ENCODE measurements at regions not wholly inside any gene's neighbourhood (a gene's known extent, or its start where the extent isn't known, plus 50 kb on each side); places are given as distances from the start of the nearest gene placed in this dataset.

DNA sequence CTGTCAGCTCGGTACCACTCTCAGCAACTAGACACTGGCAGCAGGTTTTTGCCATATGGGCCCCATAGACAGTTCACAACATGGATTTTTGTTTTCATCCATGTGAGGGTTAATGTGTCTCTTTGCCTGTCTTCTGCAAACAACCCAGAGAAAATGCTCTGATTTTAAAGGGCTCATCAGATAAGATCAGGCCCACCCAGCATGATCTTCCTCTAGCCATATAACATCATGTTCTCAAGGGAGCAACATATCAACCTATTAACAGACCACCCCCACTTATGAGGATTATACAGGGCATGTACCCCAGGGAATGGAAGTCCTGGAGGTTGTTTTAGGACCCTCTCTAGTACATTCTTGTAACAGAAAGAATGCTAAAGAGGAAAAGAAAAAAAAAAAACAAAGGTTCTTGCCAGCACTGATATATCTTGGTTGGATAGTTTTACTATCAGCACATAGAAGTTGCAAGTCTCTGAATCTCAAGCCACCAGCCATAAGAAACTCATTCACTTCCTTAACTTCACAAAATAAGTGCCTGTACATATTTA lies 1015.1 kb downstream of the TLE4 start:
- DNase-seq: no peak

DNA sequence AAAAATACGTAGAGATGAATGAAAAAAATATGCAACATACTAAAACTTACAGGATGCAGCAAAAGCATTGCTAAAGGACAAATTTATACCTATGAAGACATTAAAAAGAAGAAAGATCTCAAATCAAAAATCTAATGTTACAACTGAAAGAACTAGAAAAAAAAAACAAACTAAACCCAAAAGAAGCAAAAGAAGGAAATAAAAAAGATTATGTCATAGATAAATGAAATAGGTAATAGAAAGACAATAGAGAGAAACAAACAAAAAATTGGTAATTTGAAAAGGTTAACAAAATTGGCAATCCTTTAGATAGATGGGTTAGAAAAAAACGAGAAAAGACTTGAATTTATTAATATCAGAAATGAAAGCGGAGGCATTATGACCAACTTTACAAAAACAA lies 1000.2 kb downstream of the TLE4 start:
- no peak for DNase-seq

DNA sequence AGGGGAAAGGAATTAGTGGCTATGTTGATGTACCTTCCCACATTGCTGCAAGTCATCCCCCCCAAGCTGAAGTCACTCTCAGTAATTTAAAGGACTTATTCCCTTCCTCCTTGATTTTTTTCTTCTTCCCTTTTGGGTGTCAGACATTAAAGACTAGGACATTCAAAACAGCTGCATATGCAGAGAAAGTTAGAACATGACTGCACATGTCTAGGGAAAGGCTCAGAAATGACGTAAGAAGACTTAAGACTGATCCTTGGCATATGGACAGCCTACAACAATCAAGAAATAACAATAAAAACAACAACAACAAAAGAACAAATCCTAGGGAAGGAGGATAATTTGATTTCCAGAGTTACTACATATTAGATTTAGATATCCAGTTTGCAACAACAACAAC lies 997.5 kb downstream of the TLE4 start:
- no peak for DNase-seq

DNA sequence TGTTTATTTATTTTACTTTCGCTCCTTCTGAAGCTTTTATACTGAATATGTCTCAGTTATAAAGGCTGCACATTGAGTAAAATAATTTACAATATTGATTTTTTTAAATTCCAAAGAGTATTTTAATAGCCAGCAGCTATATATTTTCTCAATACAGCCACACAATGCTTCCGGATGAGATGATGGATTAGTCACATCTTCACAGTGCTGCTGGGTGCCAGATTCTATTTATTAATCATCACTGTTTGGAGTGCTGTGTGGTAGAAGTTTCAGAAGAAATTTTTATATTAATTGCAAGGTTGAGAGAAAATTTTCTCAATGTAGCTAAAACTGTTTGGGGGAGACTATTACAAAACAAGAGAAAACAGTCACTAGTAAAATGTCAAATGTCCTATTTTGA lies 989.8 kb downstream of the TLE4 start:
- DNase-seq: no peak

DNA sequence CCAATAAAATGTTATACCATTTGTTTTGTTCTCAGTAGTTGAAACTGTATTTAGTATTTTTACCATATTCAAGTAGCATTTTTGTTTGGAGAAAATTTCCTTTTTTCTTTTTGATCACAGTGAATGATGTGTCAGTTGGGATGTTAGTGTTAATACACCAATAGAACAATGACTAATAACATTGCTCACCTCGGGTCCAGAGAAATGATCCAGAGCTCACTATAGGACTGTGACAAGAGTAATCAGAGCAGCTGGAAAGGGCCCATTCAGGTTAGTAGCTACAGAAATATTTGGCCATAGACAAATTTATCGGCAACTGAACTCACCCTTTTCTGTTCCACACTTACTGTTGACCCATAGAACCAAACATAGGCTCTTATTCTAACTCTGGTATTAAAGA lies 989.2 kb downstream of the TLE4 start:
- no peak for DNase-seq

DNA sequence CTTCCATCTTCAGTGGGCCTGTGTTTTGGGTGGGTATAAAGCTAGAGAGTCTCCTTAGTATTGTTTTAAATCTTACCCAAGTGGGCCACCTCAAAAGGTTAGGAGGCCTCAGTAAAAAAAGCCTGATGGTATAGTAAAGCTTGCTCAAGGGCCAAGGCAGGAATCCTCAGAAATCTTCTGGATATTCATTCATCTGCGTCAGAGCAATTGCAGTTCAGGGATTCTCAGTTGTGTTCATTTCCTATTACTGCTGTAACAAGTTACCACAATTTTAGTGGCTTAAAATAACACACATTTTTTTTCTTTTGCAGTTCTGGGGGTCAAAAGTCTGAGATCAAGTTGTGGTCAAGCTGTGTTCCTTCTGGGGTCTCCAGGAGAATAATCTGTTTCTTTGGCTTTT lies 985.5 kb downstream of the TLE4 start:
- DNase-seq: no peak

DNA sequence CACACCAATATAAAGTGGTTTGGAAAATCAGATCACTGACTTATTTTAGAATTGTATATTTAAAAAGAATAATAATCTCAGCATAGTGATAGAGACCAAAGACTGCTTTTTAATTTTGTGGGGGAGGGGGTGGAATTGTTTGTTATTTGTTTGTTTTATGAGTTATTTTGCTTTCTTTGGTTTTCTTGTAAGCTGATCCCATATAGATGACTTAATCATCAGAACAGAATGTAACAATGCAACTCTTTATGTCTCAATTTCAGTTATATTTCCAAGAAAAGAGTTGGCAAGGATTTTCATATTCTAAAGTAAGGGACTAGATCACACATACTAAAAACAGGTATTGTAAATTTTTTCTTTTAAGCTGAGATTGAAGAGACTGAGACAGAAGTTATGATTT lies 984.9 kb downstream of the TLE4 start:
- DNase-seq: no peak

DNA sequence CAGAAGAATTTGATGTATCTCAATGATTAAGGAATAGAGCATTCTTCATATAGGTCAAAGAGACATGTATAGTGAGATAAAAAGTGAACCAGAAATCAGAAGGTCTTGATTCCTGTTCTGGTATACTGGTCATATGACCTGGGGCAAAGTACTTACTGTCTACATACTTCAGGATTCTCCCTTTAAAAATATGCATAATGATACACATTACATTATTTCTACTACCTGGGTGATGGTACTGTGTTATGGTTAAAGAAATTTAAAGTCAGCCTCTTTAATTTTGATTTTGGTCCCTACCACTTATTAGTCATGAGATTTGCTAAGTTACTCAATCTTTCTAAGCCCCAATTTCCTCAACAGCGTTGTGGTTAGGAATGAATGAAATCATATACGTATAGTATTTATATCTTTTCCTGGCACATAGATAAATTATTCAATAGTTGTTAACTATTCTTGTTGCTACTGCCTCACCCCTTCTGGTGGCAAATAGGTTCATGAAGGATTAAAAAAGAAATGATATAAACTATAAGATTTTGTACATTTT lies 984.1 kb downstream of the TLE4 start:
- no peak for DNase-seq

DNA sequence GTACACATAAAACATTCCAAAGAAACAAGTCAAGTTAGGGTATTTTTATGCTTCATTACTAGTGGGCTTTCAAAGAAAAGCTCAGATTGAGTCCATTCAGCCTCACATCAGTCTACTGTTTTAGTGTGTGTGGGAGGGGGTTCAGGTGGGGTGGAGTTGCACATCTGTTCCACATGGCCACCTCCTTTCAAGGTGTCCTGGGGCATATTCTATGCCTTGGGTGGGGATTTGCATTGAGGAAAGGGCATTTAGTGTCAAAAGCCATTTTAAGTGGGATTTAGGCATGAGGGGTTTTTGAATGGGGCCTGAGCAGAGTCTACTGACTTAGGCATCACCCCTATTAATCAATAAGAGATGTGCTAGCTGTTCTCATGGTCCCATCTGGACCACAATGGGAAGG lies 983.1 kb downstream of the TLE4 start:
- no peak for DNase-seq

DNA sequence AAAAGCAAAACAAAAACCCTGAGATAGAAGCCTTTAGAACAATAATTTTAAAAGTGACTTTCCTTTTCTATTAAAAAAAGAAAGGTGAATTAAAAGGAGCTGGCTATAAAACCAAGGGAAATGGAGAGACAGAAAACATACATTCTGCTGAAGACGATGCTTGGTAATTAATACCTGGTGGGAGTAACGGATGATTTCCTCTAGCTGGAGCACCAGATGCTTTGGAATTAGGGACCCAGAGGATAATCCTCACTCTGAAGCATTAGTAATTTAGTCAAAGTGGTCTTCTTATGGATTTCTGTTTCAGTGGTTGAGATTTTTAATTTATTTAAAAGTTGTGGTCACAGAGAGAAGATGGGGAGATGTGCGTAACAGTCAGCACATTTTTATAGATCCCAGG lies 982.5 kb downstream of the TLE4 start:
- DNase-seq: no peak

DNA sequence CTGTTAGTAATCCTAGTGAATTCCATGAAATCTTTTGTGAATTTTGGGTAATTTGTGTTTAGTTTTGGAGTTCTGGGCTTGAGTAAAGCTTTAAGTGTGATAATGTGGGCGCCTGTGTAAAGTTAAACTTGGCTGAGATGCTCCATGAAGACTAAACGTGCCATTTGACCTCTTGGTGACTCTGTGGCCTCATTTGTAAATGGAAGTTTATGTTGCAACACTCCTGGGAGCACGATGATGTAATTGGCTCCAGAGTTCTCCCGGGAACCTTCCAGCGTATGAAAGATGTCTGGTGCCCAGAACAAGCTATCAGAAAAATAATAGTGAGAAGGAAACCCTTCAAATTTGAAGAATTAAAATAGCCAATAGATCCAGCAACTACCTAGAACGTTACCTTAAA lies 981.2 kb downstream of the TLE4 start:
- DNase-seq: no peak

DNA sequence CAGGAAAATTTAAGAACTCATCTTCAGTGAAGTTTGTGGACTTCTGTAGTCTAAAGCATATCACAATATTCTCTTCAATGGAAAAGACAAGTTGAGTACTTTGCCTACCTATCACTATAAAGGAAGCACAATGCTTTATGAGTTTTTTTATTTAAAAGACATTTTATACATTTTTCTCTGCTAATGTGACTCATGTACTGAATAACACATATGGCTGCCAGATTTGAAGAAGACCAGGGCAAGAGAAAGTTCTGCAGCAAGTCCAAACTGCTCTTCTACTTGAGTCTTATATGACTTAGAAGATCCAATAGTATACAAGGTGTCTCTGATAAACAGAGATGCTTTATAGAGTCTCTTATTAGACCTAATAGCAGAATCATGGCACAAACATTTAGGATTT lies 978.4 kb downstream of the TLE4 start:
- DNase-seq: no peak

DNA sequence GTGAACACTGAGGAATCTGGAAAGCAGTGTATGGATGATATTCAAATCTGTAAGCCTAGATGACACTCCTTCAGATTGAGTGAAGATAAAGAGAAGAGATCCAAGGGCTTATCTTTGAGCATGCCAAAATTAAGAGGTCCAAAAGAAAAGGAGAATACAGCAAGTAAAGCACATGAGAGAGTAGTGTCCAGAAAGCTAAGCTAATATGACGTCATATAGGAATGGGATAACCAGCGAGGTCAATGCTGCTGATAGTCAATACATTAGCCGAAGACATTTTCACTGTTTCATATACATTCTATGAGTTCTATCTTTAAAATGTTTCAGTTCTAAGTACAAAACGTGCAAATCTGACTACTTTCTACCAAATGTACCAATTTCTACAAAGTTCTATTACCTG lies 975.8 kb downstream of the TLE4 start:
- DNase-seq: no peak

DNA sequence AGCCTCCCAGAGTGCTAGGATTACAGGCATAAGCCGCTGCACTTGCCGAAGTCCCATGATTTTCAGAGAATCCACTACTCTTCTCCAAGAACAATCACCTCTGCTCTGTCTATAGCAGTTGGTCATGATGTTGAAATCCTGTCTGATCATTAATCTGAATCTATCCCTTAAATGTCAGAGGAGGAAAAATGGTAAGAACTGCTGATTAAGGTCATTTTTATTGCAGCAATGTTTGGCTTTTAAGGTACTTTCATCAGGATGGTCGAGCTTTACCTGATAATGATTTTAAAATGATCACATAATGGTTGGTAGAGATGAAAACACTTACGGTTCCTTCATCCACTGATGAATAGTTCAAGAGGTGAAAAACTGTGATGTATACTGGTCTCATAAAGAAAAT lies 968.6 kb downstream of the TLE4 start:
- no peak for DNase-seq

DNA sequence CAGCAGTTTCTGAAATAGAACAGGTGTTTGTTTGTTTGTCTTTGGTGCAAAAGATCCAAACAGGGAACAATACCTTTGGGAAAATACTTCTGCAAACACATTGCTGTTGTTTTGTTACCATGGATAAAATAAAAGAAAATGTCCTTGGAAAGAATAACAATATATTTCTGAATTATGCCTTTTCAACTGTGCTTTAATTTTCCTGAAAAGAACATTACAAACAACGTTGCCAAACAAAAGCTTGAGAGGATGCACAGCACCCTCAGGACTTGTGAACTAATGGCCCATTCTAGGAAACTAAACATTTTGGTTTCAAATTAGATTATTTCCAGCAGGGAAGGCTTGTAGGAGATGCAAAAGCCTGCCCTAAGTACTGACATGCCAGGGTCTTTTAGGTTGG lies 967.2 kb downstream of the TLE4 start:
- DNase-seq: no peak

DNA sequence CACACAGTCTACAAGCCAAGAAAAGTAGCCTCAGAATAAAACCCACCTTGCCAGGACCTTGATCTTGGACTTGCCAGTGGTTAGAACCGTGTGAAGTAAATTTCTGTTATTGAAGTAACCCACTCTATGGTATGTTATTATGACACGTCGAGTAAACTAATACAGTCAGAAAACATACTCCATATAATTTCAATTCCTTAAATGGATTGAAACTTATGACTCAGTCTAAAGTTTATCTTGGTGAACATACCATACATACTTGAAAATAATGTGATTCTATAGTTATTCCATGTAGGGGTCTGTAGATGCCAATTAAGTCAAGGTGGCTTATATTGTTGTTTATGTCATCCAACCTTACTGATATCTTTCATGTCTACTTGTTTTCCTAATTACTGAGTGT lies 950.7 kb downstream of the TLE4 start:
- DNase-seq: no peak

DNA sequence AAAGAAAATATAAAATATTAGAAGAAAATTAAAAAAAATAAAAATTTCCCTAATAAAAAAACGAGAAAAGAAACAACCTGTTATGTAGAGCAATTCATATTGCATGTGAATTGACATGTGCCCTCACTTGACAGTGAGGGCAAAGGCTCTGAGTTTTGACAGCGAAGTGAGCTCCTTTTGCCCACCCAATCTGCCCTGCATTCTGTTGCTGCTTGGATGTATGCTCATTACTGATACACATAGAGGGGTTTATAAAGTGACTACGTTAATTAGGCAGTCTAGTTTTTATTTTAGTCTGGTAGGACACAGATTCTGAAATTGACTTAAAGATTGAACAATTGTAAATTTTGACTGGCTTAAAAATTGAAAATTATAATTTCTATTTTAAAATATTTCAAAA lies 949.4 kb downstream of the TLE4 start:
- no peak for DNase-seq

DNA sequence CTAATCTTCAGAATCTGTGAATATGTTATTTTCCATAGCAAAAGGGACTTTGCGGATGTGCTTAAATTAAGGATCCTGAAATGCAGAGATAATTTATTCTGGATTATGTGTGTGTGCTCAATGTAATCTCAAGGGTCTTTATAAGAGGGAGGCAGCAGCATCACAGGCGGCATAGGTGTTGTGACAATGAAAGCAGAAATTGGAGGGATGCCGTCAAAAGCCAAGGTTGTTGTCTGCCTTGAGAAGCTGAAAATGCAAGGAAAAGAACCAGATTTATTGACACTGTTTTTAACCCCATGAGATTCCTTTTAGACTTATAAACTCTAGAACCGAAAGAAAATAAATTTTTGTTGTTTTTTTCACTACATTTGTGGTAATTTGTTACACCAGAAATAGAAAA lies 948.5 kb downstream of the TLE4 start:
- DNase-seq: no peak

DNA sequence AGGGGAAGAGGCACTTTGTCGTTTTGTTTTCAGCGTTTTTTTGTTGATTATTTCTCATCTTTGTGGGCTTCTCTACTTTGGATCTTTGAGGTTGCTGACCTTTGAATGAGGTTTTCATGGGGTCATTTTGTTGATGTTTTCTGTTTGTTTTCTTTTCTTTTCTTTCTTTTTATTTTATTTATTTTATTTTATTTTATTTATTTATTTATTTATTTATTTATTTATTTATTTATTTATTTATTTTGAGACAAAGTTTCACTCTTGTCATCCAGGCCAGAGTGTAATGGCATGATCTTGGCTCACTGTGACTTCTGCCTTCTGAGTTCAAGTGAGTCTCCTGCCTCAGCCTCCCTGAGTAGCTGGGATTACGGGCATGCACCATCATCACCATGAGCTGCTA lies 946.7 kb downstream of the TLE4 start:
- DNase-seq: no peak

DNA sequence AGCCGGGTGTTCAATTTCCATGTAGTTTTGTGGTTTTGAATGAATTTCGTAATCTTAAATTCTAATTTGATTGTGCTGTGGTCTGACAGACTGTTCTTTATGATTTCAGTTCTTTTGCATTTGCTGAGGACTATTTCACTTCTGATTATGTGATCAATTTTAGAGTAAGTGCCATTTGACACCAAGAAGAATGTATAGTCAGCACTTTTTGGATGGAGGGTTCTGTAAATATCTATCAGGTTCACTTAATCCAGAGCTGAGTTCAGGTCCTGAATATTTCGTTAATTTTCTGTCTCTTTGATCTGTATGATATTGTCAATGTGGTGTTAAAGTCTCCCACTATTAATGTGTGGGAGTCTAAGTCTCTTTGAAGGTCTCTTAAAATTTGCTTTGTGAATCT lies 944.9 kb downstream of the TLE4 start:
- DNase-seq: no peak

DNA sequence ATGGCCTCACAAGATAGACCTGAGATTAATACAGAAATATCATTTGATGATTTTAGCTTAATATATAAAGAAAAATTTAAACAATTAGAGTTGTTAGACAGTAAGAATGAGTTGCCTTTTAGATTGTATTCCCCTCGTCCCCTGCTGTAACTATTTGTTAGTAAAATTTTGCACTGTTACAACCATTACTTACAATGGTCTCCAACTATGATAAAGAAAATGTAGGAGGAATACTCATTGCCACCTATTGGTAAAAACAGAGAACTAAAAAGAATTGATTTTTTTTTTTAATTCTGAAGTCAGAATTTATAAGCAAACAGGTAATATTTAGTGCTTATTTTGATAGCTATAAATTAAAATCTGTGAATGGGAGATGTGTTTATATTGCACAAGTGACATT lies 937.6 kb downstream of the TLE4 start:
- no peak for DNase-seq

DNA sequence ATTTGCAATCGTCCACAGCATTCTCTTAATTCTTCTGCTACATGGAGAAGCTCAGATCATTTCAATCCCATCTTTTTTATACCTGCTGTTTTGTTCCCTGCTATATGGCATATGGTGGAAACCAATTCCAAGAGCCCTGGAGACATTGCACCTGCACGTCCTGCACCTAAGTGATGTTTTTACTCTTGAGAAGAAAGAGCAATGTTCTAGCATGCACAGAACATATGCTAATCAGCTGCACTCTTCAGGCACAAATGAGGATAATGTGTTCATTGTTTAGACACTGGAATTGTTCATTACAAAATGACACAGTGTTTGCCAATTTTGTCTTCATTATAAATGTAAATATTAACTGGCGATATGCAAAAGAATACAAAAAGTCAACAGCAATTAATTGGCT lies 935.8 kb downstream of the TLE4 start:
- no peak for DNase-seq

DNA sequence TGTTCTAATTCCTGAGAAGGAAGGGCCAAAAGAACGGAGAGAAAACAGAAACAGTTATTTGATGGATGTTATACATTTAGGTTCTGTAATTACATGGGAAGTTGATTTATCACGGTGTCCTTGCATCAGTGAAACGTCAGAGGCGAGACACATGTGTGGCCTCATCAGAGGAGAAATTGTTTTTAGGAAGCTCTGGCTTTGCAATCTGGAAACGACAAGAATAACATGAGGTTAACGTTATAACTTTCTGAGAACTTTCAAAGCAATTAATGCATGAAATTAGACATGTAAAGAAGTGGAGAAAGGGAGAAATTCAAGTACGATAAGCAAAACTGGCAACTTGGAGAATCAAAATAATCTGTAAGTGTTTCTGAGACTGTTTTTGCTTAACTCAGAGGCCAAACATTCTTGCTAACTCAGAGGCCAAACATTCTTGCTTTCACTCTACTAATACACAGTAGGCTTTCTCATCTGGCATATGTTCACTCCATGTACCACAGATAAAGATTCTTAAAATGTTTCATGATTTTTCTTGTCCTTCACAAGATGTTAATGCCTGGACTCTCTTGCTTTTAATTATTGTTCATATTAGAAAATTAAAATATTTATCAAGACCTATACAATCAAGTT lies 933.0 kb downstream of the TLE4 start:
- DNase-seq: no peak

DNA sequence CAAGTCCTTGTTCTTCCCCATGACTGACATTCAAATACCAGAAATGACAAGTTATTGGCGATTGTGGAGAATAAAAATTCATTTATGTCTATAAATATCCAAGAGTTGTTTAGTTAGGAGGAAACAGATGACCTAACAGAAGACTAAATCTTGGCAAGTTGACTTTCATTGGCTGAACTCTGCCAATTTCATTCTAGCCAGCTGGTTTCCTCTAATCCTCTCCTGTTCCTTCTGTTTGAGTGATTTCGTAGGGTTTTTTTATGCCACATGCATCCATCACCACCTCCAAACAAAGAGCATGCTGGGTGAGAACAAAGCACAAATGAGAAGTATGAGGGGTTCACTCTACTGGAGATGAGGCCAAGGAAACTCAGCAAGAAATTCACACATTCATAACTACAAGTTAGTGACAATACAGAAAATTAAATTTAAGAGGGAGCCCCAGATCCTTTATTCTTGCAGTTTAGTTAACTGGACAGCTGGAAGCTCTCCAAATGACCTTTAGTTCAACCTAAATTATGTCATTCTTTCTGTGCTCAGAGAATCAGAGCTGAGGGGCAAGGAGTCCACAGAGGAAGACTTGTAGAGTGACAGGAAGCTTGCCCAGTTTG lies 932.0 kb downstream of the TLE4 start:
- DNase-seq: no peak

DNA sequence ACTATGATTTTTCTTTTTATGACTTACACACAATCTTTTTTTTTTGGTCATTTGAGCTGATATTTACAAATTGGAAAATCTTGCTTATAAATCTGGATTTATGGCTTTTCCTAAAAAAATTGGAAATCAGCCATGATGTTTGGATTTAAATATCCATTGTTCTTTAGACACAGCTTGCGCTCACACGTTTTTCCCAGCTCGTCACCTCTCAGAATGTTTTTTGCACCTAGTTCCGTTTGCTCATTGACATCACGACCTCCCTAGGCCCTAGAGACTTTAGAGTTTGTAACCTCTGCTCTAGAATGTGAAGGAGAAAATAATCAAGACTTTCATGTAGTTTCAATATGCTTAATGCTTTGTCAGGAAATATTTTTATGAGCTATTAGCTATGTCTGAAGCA lies 930.5 kb downstream of the TLE4 start:
- DNase-seq: no peak
